NCI-H748 (cell line): ENCODE measurements at regions not wholly inside any gene's neighbourhood (a gene's known extent, or its start where the extent isn't known, plus 50 kb on each side); places are given as distances from the start of the nearest gene placed in this dataset.
A peak's percentile ranks its signal among the peaks of the same experiment; 100 is the strongest.

Experiments
- DNase-seq: peaks from one replicate; lab custom pipeline; 2025; ENCODE audit not compliant: unreplicated experiment; lab: John Stamatoyannopoulos, UW

GRCh38 chr20:22374066-22374465 lies 210.3 kb downstream of the FOXA2 start:
- peak; percentile 87 for DNase-seq

GRCh38 chr20:22373164-22373895 lies 211.0 kb downstream of the FOXA2 start:
- DNase-seq: peak; percentile 55

GRCh38 chr20:22371843-22372242 lies 212.5 kb downstream of the FOXA2 start:
- peak; percentile 61 for DNase-seq

- DNase-seq: no peak
Measured at GRCh38 chr20:22370137-22370536, 214.2 kb downstream of the FOXA2 start.

GRCh38 chr20:22369100-22369499 lies 215.3 kb downstream of the FOXA2 start:
- DNase-seq: no peak

- DNase-seq: no peak
Measured at GRCh38 chr20:22368235-22368634, 216.1 kb downstream of the FOXA2 start.

- no peak for DNase-seq
Measured at GRCh38 chr20:22366631-22367030, 217.7 kb downstream of the FOXA2 start.

GRCh38 chr20:22354647-22355046 lies 229.7 kb downstream of the FOXA2 start:
- no peak for DNase-seq

GRCh38 chr20:22353586-22353985 lies 230.8 kb downstream of the FOXA2 start:
- DNase-seq: no peak

- no peak for DNase-seq
Measured at GRCh38 chr20:22352019-22352418, 232.4 kb downstream of the FOXA2 start.

GRCh38 chr20:22350624-22351023 lies 233.7 kb downstream of the FOXA2 start:
- DNase-seq: no peak

GRCh38 chr20:22348010-22348409 lies 236.4 kb downstream of the FOXA2 start:
- no peak for DNase-seq

- no peak for DNase-seq
Measured at GRCh38 chr20:22346716-22347115, 237.7 kb downstream of the FOXA2 start.

- no peak for DNase-seq
Measured at GRCh38 chr20:22343612-22344011, 240.8 kb downstream of the FOXA2 start.

- no peak for DNase-seq
Measured at GRCh38 chr20:22342410-22342809, 242.0 kb downstream of the FOXA2 start.

- DNase-seq: no peak
Measured at GRCh38 chr20:22341508-22341907, 242.9 kb downstream of the FOXA2 start.

GRCh38 chr20:22339946-22340345 lies 244.4 kb downstream of the FOXA2 start:
- no peak for DNase-seq

- DNase-seq: peak; percentile 92
Measured at GRCh38 chr20:22339091-22339881, 245.1 kb downstream of the FOXA2 start.

GRCh38 chr20:22338140-22338708 lies 246.1 kb downstream of the FOXA2 start:
- DNase-seq: no peak

- DNase-seq: no peak
Measured at GRCh38 chr20:22335210-22335609, 249.2 kb downstream of the FOXA2 start.

- DNase-seq: peak; percentile 79
Measured at GRCh38 chr20:22333885-22334545, 250.4 kb downstream of the FOXA2 start.

GRCh38 chr20:22324505-22324904 lies 259.9 kb downstream of the FOXA2 start:
- no peak for DNase-seq
